ENCODE measurements at regions not wholly inside any gene's neighbourhood (a gene's known extent, or its start where the extent isn't known, plus 50 kb on each side); places are given as distances from the start of the nearest gene placed in this dataset.
"Not testable (repeated sequence)": the region's sequence is repeated elsewhere in the genome, so short reads cannot be mapped to it uniquely, and the experiment has no call there.

DNA sequence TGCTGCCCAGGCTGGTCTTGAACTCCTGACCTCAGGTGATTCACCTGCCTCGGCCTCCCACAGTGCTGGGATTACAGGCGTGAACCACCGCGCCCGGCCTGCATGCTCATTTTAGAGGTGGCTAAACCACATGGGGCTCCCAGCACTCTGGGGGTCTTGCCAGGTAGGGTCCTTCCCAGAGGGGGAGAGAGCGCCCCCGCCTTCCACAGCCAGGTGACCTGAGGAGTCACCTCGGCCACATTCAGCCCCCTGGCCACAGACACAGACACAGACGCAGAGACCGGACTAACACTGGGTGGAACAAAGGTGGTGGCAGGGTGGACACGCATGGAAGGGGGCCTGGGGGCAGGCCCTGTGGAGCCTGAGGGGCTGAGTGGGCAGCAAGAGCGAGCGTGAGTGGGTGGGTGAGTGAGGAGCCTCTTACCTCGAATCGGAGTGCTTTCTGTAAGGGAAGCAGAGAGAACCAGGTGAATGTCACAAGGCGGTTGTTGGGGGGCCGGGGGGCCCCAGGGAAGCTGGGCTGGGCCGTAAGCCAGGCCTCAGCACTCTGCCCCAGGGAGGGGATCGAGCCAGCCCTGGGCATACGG lies 80.1 kb downstream of the PTPRS start:
- DNase-seq (ENCODE audit: low read depth in 4 of 4, low spot score in 2 of 4), result no peak

DNA sequence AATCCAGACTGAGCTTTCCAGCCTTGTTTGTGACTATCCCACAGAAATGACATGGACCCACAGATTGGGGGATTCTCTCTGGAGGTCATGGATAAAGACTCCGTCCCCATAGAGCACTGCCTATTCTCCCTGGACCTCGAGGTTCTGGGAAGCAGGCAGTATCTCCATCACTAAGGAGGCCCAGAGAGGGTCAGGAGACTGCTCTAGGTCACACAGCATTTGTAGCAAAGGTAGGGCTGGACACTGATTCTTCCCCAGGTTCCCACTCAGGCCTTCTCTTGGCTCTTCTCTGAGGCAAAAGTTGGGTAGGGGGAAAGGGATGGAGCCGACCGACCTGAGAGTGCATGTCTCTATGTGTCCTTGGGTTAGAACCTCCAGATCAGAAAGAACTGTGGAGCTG lies 80.9 kb downstream of the PTPRS start:
- DNase-seq (ENCODE audit: low read depth in 4 of 4, low spot score in 2 of 4), result no peak

DNA sequence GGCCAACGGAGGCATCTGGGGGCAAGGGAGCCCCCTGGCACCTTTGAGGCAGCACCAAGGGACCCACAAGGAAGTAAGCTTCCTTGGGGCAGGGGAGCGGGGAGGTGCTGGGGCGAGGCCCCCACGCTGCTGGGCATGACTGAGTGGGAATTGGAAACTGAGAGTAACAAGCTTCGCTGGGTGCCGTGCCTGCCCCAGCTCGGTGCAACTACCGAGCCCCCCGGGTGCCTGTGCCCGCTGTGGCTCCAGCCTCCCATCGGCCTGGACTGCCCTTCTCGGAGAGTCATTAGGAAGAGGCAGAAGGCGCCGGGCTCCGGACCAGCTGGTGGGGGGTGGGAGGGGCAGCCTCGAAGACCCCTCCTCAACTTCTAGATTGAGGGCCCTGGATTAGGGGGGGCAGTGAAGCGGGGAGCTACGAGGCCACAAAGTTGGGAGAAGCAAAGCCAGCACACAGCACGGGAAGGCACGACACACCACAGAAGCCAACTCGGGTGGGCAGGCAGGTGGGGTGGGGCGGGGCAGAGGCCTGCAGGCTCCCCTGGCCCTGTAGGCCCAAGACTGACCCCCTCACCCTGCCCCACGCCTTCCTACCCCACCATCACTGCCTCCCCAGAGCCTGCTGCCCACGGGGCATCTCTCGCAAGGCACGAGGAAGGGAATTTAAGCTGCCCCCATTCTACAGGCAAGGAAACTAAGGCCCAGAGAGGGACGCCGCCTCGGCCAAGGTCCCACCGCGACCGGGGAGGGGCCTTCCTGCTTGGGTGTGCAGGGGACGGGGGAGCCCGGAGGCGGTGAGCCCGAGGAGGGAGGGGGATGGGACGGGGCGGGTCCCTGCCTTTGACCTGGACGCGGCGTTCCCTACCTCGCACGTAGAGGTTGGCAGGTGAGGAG lies 83.2 kb downstream of the PTPRS start:
- no peak for DNase-seq (ENCODE audit: low read depth in 4 of 4, low spot score in 2 of 4)

DNA sequence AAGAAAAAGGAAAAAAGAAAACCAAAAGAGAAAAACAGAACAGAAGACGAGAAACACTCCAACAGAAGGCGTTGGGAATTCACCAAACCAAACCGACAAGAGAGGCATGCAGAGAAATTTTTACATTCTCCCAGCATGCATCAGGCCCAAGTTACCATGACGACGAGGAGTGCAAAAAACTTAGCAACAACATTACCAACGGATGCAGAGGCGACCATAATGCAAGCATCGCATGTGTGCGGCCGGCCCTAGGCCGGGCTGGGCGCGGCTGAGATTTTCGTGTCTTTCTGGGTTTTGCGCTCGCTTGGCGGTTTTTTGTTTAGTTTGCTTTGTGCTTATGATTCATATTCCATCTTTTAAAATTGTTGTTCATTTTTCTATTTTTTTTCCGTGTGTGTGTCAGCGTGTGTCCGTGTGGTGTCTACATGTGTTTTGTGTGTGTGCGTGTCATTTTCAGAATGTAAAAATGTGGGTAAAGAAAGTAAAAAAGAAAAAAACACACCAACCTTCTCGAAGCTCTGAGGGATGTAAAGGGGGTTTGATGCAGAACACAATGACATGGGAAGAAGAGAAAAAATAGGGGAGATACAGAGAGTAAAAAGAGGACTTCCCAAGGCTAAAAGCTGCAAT lies 84.9 kb downstream of the PTPRS start:
- DNase-seq (ENCODE audit: low read depth in 4 of 4, low spot score in 2 of 4), result no peak

DNA sequence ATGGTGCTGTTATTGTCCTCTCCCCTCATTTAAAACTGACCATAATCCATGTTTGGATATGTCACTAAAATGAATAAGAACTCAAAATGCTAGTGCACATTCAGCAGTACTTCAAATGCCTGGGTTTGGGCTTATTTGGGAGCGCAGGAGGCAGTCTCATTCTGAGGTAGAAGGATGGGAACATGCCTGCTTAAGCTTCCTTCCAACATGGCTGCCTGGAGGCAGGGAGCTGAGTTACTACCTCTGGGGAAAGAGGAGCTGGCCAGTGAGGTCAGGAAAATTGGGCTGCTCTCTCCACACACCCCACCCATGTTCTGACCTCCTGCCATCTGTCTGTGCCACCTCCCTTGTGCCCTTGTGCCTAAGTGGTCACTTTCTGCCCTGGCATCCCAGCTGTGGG lies 85.7 kb downstream of the PTPRS start:
- no peak for DNase-seq (ENCODE audit: low read depth in 4 of 4, low spot score in 2 of 4)

DNA sequence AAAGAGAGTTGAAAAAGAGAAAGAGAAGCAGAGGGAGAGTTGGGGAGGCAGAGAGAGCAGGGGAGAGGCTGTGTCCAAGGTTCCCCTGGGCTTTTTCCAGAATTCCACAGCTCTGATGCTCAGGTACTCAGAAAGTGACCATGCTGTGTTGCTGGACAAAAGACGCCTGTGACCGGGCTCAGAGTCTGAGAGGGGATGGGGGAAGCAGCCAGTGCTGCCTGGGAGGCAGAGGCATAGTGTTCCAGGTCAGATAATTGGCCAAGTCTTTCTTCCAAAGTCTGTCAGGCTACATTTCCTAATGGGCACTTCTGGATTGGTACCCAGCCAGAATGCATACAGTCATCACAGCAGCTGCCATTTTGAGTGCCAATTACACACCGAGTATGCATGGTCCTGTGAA lies 86.1 kb downstream of the PTPRS start:
- DNase-seq (ENCODE audit: low read depth in 4 of 4, low spot score in 2 of 4), result no peak

DNA sequence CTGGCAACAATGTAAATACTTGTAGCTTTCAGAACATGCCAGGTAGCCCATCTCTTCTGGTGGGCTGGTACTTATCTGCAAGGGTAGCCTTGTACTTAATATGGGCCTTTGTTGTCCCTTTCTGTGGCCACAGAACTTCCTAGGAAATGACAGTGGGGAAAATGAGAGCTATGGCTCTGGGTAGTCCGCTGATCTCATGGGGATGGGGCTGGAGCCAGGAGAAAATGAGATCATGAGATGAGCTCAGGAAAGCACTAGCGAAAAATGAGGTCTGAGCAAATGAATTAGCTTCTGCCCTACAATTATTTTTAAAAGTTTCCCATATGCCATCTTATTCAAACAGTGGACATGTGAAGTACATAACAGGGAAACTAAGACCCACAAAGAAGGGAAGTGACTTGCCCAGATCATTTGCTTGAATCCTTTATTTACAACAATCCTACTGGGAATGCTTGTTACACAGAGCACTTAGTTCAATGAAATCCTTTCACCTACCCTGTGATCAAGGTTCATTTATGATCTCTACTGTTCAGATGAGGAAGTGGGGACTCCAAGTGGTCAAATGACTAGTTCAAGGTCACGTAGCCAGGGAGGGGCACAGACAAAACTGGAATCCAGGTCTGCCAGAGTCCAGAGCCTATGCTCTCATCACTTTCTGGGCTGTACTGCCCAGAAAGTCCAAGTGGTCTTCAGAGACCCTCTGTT lies 87.1 kb downstream of the PTPRS start:
- DNase-seq (ENCODE audit: low read depth in 4 of 4, low spot score in 2 of 4), result no peak

DNA sequence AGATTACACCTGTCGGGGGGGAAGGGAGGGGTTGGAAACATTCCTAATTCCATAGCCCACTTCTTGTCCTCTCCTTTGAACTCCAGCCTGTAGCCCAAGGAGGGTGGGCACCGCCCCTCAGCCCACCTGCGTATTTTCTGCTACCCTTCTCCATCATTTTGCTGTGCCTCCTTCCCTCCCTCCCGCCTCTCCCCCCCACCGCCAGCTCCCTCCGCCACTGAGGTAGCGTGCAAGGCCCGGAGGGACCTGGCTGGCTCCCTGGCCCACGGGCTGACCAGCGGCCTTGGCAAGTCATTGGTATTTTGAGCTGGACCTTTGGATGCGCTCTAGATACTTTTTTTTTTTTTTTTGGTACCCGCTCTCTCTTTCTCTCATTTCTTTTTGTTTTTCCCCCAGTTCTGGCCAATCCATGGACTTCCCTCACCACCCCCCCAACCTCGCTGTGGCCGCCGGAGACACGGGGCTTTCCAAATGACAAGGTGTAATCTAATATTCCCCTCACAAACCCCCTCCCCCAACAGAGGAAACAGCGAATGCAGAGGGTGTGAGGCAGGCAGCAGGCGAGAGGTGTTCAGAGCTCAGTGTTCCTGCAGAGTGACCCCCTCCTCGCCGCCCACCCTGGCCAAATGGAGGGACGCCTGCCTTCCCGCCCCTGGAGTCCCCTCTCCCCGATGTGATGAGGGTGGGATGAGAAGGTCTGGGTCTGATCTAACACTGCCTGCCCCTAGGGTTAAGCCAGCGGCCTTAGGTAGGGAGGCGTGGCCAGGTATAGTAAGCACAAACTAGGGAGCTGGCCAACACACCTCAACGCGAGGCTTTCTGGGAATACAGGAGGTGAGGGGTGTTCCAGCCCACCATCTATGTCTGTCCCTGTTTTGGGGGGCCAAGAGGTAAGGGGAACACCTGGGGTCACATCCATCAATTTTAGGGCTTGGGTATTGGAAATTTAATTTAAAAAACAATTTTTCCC lies 89.2 kb downstream of the PTPRS start:
- DNase-seq (ENCODE audit: low read depth in 4 of 4, low spot score in 2 of 4), result peak in 1 of 4 donors; percentile 27

DNA sequence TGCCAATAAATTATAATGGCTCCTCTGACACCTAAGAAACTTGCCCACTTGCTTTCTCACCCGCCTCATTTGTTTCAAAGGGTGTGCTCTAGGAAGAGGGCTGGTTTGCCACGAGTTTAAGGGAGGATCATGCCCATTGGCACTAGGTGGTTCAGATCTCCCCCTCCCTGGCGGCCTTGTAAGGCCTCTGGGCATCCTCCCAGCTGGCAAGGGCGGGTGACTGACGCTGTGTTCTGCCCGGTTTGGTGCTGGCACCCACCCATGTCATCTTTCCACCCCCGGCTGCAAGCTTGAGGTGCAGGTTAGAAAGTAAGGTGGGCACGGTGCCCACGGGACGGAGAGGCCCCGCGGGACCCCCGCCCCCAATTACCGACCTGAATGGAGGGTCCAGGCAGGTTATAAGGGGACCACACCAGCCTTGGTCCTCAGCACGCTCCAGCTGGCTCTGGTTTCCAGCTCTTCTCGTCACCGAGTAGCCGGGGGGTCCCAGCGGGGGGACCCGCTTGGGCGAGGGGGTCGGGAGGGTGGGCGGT lies 90.4 kb downstream of the PTPRS start:
- DNase-seq (ENCODE audit: low read depth in 4 of 4, low spot score in 2 of 4), result no peak

DNA sequence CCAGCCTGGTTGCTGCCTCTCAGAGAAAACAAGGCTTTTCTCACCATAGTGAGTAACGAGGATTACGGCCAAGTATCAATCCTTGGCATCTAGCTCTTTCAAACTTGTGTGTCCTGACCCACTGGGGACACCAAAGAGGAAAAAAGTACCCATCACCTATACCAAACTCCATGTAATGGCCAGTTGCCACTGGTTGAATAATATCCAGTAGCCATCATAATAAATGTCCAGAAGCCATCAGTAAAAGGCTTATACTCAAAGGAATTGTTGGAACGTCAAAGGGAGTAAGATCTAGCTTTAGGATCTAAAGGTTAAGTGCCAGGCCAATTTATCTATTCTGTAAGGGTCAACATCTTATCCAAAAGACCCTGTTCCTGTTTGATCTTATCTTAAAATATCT lies 91.1 kb downstream of the PTPRS start:
- DNase-seq (ENCODE audit: low read depth in 4 of 4, low spot score in 2 of 4), result no peak

DNA sequence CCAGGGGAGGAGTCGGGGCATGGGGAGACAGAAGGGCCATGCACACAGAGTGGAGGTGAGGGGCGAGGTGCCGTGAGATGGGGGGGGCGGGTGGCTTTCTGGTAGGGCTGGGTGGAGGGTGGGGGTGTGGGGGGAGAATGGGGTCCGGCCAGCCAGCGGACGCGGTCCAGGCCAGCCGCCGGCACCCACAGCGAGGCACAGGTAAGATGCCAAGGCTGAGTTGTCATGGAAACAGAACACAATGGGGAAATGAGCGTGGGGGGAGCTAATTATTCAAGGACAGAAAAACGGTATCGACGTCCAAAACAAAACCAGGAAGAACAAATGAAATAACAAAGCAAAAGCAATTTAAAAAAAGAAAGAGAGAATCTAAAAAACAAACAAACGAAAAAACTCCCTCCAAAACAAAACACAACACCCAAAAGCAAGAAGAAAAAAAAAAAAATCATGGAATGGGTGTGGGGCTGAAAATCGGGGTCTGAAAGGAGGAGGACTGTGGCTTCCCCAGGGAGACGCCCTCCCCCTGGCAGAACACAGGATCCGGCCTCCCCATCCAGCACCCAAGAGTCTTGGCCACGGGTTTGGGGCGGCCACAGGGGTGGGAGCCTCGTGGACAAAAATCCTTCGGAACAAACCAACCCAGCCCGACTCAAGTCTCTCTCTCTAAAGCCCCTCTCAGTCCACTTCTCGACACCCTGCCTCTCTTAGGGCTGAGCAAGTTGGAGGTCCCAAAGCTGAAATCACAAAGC lies 92.5 kb downstream of the PTPRS start:
- DNase-seq (ENCODE audit: low read depth in 4 of 4, low spot score in 2 of 4), result no peak

DNA sequence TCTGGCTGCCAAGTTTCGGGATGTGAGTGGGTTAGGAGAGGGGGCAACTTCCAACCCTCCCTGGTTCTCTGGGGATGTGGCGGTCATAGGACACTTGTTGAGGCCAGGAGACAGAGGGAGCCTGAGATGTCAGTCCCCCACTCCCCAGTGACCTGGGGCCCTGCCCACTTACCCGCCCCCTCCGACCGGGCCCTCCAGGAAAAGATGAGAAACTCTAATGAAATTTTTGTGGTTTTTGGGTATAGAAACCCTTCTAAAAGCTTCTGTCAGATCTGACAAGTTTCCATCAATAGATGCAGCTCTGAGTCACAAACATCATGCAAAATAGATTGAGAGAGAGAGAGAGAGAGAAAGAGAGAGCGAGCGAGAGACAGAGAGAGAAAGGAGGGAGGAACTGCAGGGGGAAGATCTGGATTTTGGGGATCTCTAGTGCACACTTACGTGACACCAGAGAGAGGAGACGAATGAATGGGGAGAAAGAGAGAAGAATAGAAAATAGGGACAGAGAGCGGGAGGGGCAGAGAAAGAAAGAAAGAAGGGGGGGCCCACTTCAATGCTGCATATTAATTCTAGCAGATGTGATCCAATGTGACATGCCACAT lies 94.0 kb downstream of the PTPRS start:
- DNase-seq (ENCODE audit: low read depth in 4 of 4, low spot score in 2 of 4), result no peak

DNA sequence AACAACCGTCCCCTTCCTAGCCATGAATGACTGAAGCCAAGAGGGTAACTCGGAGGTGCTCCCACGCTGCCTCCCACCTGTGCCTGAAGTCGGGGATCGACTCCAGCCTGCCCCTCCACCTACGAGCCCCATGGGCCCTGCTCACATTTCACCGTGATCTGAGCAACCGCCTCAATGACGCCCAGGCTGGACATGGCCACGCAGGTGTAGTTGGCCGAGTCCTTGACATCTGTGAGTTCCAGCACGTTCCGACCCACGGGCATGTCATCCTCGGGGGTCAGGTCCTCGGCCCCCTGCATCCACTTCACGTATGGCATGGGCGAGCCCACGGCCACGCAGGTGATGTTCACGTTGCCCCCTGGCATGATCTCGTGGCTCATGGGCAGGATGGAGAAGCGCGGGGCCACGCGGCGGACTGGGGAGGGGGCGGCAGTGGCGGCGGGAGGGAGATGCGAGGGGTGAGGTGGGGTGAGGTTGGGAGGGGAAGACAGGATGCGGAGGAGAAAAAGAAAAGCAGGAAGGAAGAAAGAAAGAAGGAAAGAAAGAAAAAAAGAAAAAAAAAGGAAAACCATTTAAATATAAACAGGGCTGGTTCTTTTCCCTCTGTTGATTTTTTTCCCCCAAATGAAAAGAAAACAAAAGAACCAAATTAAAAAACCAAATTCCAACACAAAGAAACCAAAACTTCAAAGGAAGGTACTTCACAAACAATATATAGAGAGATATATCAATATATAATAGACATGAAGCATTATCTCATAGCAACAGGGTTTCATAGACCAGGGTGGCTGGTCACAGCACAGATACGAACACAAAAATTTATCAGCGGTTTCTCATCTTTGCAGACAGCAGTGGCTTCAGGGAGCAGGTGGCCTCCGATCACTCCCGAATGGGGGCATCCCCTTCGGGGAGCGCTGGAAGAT lies 94.7 kb downstream of the PTPRS start:
- DNase-seq (ENCODE audit: low read depth in 4 of 4, low spot score in 2 of 4), result no peak

DNA sequence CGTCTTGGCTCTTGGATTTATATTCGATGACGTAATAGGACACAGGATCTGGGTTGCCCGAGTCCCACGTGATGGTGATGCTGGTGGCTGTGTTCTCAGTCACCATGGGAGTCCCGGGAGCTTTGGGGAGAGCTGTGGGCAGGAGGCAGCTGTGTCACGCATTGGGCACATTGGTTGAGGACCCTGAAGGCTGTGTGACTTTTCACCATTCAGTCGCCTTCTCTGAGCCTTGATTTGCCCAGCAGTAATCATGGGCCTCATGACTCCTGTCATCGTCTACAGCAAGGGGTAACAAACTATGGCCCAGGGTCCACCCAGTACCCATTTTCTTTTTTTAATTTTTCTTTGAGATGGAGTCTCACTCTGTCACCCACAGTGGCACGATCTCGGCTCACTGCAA lies 96.3 kb downstream of the PTPRS start:
- no peak for DNase-seq (ENCODE audit: low read depth in 4 of 4, low spot score in 2 of 4)

DNA sequence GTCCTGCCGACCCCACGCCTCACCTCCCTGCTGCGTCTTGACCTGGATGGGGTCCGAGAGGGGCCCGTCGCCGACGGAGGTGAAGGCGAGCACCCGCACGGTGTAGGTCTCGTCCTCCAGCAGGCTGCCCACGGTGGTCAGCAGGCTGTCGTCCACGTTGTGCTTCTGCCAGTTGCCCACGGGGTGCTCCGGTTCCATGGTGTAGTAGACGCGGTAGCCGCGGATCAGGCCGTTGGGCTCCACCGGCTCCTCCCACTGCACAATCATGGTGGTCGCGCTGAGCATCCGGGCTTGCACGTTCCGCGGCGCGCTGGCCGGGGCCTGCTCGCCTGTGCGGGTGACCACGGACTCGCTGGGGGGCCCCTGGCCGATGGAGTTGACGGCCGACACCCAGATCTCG lies 96.7 kb downstream of the PTPRS start:
- DNase-seq (ENCODE audit: low read depth in 4 of 4, low spot score in 2 of 4), result no peak

DNA sequence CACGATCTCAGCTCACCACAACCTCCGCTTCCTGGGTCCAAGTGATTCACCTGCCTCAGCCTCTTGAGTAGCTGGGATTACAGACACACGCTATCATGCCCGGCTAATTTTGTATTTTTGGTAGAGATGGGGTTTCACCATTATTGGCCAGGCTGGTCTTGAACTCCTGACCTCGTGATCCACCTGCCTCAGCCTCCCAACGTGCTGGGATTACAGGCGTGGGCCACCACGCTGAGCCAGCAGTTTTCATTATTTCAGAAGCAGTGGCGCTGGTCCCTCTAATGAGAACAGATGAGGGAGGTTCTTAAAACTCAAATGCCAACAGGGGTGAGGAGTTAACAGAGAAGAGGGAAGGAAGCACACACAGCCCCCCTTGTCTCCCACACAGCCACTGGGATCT lies 98.7 kb downstream of the PTPRS start:
- not testable (repeated sequence) for DNase-seq (ENCODE audit: low read depth in 4 of 4, low spot score in 2 of 4)

DNA sequence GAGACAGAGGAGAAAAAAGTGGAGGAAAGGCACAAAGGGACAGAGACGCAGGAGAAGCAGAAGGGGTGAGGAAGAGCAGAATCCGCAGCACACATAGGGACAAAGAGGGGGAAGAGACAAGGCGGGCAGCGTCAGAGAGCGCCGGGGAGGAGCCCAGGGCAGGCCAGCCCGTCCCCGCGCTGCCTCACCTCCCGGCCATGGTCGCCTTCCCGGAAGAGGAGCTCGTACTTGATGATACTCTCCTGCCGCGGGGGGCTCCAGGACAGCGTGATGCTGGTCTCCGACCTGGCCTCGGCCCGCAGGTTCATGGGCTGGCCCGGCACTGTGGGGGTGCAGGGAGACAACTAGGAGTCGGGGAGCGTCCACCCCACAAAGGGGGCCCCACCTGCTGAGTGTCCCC lies 100.6 kb downstream of the PTPRS start:
- DNase-seq (ENCODE audit: low read depth in 4 of 4, low spot score in 2 of 4), result no peak

DNA sequence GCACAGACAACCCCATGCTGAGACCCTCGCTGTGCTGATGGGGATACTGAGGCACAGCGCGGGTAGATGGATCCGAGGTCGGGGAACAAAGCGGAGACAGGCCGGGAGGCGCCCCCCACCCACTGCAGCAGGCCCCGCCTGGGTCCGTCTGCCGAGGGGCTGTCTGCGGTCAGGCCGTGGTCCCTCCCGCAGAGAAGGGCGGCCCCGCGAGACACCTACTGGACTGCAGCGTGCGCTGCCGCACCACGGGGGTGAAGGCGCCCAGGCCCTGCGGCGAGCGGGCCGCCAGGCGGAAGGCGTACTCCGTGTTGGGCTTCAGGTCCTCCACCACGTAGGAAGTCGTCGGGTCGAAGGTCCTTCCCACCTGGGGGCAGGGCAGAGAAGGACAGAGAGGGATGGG lies 101.9 kb downstream of the PTPRS start:
- DNase-seq (ENCODE audit: low read depth in 4 of 4, low spot score in 2 of 4), result no peak

Data from left renal cortex interstitium (tissue), 4 donors.